Panc1 (cell line): ENCODE measurements at regions not wholly inside any gene's neighbourhood (a gene's known extent, or its start where the extent isn't known, plus 50 kb on each side); places are given as distances from the start of the nearest gene placed in this dataset.

Experiments used
- ATAC-seq: fragments of 200-7000 bp; cut with Tn5 transposase; 2 replicates; pipeline ENCODE4 v1.9.1; 2020; ENCODE audit warnings: mild to moderate bottlenecking, moderate library complexity
- BruUV-seq: library from RNA; stranded (reverse); fragments of 400-500 nt; replicated peaks from 2 replicates; lab custom pipeline; 2021; lab: Mats Ljungman, UMichigan
- CTCF ChIA-PET: fragments of 300-600 bp; sonication (Branson Sonifier 250); formaldehyde crosslinking; loops from one replicate; lab custom pipeline; 2022; ENCODE audit warnings: antibody characterized with exemption; lab: Charles Lee
- POLR2A ChIA-PET: fragments of 300-600 bp; sonication (Branson Sonifier 250); formaldehyde crosslinking; loops from one replicate; lab custom pipeline; 2022; ENCODE audit warnings: antibody characterized with exemption; lab: Charles Lee
- DNase-seq: peaks from one replicate; pipeline ENCODE4 v3.0.0-alpha.2; 2010; ENCODE audit warnings: low read depth, low spot score
- H3K27ac ChIP-seq: 2 replicates; pipeline ENCODE4 v1.5.1; 2011; ENCODE audit warnings: mild to moderate bottlenecking, low read length, inconsistent platforms
- H3K27me3 ChIP-seq: fragments of 200-500 bp; sonication (Bioruptor generic); 2 replicates; pipeline ENCODE4 v1.6.0; 2014; ENCODE audit warnings: low read length, inconsistent platforms; ENCODE audit not compliant: control insufficient read depth, insufficient read depth
- H3K36me3 ChIP-seq: fragments of 200-500 bp; sonication (Bioruptor generic); 2 replicates; pipeline ENCODE4 v1.5.1; 2014; ENCODE audit warnings: inconsistent platforms, mild to moderate bottlenecking, low read length, moderate library complexity; ENCODE audit not compliant: control insufficient read depth, insufficient read depth
- H3K4me1 ChIP-seq: 2 replicates; pipeline ENCODE4 v1.5.1; 2011; ENCODE audit warnings: inconsistent platforms, mild to moderate bottlenecking, low read length, moderate library complexity; ENCODE audit not compliant: control insufficient read depth, insufficient read depth
- H3K4me3 ChIP-seq, 2 experiments: 2 replicates each; pipeline ENCODE4 v1.5.1; 2011 to 2012; ENCODE audit warnings: low read depth in 2 of 2, low read length in 2 of 2, mild to moderate bottlenecking in 2 of 2, inconsistent platforms in 1 of 2, moderate library complexity in 1 of 2
- H3K9me3 ChIP-seq: fragments of 200-500 bp; sonication (Bioruptor generic); 2 replicates; pipeline ENCODE4 v1.5.1; 2014; ENCODE audit warnings: low read depth, mild to moderate bottlenecking, inconsistent platforms, low read length, moderate library complexity; ENCODE audit not compliant: control insufficient read depth, insufficient read depth
- CTCF ChIP-seq: fragments of 450-650 bp; IDR thresholded peaks from 2 replicates; pipeline ENCODE4 v1.5.1; 2017; ENCODE audit warnings: mild to moderate bottlenecking
- POLR2AphosphoS5 ChIP-seq: IDR thresholded peaks from 2 replicates; pipeline ENCODE4 v1.6.1; 2012; ENCODE audit warnings: mild to moderate bottlenecking, low read depth, low read length, moderate library complexity
- REST ChIP-seq, 2 experiments: IDR thresholded peaks; 2 replicates each; pipeline ENCODE4 v1.6.1; 2011 to 2012; ENCODE audit warnings: low read depth in 2 of 2, control low read depth in 1 of 2, low read length in 1 of 2, mild to moderate bottlenecking in 1 of 2, moderate library complexity in 1 of 2; ENCODE audit not compliant: insufficient read depth in 1 of 2
- SIN3A ChIP-seq: IDR thresholded peaks from 2 replicates; pipeline ENCODE4 v1.6.1; 2012; ENCODE audit warnings: low read depth, mild to moderate bottlenecking, low read length, moderate library complexity, borderline replicate concordance; ENCODE audit not compliant: insufficient read depth
- TCF7L2 ChIP-seq: IDR thresholded peaks from 2 replicates; pipeline ENCODE4 v1.6.1; 2011; ENCODE audit warnings: mild to moderate bottlenecking, low read depth, low read length, inconsistent platforms
- in situ Hi-C: cut with HindIII; loops from 2 replicates; pipeline ENCODE4 v1.10.0; 2016; ENCODE audit warnings: low sequenced_read_pairs, low pct_unique_long_range_greater_than_20kb
- intact Hi-C: fragments of 100-400 bp; cut with micrococcal nuclease; formaldehyde crosslinking; loops from one replicate; pipeline ENCODE4 v1.10.0; 2022; ENCODE audit not compliant: unreplicated experiment

- no TSS peak for BruUV-seq
- peak; percentile 65 for ATAC-seq
- in situ Hi-C loops: no loop called here
Measured at GRCh38 chr10:127813290-127813689, 76.3 kb downstream of the FOXI2 start.

DNA sequence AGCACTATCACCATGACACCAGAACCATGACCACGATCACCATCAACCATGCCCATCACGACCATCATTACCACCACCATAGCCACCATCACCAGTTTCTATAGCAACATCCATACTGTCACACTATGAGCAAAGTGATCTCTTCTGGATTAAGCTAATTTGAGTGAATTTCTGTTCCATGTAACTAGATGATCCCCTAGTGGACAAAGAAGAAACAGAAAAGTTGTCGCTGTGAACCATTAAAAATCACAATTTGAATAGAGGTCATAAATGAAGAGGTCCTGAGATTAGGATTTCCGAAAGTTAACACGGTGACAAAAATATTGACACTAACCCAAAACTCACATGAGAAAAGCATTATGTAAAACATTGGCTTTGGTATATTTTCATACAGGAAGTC is 77.6 kb downstream of the CLRN3 start:
- Histone ChIP-seq H3K36me3 (no peaks in the 10 kb centered on the region), H3K9me3 (no peaks in the 10 kb centered on the region), H3K27ac (no peak overlapping the region), H3K4me1 (no peaks in the 10 kb centered on the region), H3K4me3 (no peak overlapping the region), H3K27me3 (0 out of 2 replicates have a peak, but pooled peaks cover 2% of the 10 kb centered on the region)
- BruUV-seq: no TSS peak
- DNase-seq (no peak), ATAC-seq (no peak)
- intact Hi-C loops (no loop called here), in situ Hi-C loops (no loop called here)
- ChIA-PET POLR2A (no interaction called here), CTCF (no interaction called here)
- TF ChIP-seq CTCF: peak; percentile 46; the same call in 1 of the 2 replicates
- TF ChIP-seq SIN3A: no peak
- TF ChIP-seq REST (IDR thresholded peaks at IDR 0.05; ENCODE audit: insufficient read depth in 1 of 2, low read depth in 2 of 2, low read length in 1 of 2): no peak
- TF ChIP-seq POLR2AphosphoS5: no peak
- TF ChIP-seq TCF7L2: no peak

More at GRCh38 chr10:127813290-127813689, 76.3 kb downstream of the FOXI2 start:
- Histone ChIP-seq H3K4me1 (no peaks in the 10 kb centered on the region), H3K27me3 (0 out of 2 replicates have a peak, but pooled peaks cover 2% of the 10 kb centered on the region), H3K4me3 (no peak overlapping the region), H3K9me3 (no peaks in the 10 kb centered on the region), H3K36me3 (no peaks in the 10 kb centered on the region), H3K27ac (no peak overlapping the region)
- no peak for DNase-seq
- ChIA-PET POLR2A (no interaction called here), CTCF (no interaction called here)
- no peak for TF ChIP-seq TCF7L2
- no peak for TF ChIP-seq POLR2AphosphoS5
- peak; percentile 66 for TF ChIP-seq CTCF
- intact Hi-C loops: loop anchor here (2.0 kb wide), 1 partner anchor 96 kb away; no protein-coding TSS in a partner anchor
